HG02884 (cell line): ENCODE measurements at regions not wholly inside any gene's neighbourhood (a gene's known extent, or its start where the extent isn't known, plus 50 kb on each side); places are given as distances from the start of the nearest gene placed in this dataset.
A peak's percentile ranks its signal among the peaks of the same experiment; 100 is the strongest.

Experiments used
- ATAC-seq: cut with Tn5 transposase; IDR thresholded peaks from one replicate; pipeline ENCODE4 v1.9.1; 2021; ENCODE audit warnings: mild to moderate bottlenecking, moderate library complexity; ENCODE audit not compliant: unreplicated experiment

DNA sequence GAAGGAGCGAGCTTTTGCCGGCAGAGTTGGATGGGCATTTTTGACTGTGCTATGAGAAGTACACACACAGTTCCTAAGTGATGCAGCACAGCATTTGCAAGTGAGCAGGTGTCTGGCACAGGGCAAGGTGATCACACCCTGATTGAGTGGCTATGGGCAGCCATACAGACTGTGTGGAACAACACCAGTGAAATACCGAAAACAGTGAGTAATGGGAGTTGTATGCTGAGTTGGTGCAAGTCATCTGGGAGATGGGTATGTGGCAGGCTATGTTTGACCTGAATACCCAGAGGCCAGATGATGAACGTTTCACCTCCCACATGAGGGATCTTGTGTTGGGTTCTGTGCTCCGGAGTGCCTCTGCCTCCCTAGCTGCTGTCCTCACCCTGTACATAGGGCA lies 53.5 kb upstream of the TIPARP start:
- ATAC-seq = no peak

DNA sequence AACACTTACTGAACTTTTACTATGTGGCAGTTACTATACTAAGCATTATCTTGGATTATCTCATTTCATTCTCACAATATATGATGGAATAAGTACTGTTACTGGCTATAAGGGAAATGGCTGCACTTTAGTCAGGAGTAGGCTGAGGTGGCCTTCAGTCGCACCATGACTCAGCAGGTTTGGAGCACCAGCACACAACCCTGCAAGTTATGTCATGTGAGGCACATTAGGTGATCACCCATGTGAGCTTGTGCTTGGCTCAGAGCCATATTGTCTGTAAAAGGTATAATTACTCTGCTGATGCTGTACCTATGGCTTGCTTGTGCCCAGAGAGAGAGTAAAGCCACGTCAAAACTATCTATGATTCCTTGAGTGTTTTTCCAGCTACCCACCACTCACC lies 54.1 kb upstream of the TIPARP start:
- peak; percentile 66 for ATAC-seq

DNA sequence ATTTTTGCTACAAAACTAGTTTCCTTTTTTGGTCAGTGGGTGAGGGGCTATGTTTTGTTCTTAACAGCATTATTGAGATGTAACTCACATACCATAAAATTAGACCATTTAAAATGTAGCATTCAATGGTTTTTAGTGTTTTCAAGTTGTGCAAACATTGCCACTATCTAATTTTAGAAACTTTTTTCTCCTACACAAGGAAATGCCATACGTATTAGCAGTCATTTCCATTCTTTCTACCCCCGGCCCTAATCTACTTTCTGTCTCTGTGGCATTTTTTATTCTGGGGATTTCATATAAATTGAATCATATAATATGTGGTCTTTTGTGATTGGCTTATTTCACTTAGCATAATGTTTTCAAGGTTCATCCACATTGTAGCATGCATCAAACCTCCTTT lies 55.0 kb upstream of the TIPARP start:
- no peak for ATAC-seq

DNA sequence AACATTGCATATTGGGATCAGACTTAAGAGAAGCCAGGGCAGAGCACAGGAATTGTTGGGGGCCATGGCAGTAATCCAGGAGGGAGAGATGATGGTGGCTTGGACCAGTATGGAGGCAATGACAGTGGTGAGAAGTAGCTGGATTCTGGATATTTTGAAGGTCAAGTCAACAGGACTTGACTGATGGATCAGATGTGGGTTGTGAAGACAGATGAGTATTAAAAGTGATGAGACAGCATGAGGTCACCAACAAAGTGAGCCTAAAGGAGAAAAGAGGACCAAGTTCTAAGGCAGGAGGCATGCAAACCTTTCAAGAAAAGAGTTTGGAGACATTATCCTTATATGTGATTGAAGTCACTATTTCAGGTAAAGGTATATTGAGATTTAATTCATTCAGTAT lies 56.6 kb upstream of the TIPARP start:
- no peak for ATAC-seq

DNA sequence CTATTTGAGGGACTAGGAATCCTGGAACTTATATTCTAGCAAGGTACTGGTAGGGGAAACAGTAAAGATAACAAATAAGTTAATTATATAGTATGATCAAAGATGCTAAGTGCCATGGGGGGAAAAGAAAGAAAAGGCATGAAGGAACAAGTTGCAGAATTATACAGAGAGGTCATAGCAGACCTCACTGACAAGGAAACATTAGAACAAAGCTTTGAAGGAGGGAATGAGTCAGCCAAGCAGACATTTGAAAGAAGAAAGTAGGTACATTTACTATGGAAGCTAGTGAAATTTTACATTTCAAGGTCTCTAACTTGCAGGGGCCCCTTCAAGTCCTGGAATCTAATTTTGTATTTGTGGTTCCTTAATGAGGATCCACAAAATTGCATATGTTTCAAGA lies 57.2 kb upstream of the TIPARP start:
- no peak for ATAC-seq

DNA sequence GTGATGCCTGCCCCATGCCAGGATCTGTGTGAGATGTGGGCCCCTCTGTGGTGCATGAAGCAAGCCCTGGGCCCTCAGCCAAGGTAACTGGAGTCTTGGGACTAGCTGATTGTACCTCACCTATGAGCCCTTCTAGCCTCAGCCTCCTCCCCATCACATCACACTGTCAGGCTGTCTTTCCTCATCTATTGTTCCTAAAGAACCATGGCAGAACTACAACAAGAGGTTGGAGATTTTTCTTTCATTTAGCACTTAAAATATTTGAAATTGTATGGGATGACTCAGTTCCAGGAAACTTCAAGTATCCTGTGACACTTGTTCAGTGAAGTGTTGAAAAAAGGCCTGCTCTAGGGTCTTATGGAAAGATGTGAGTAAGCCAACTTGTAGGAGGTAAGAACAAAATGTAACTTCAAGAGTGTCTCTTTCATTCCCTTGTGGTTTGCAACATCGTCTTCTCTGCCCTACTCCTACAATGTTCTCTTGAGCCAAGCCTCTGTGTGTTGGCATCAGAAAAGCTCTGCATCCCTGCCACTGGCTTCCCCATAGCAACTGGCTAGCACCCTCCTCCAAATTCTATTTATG lies 58.7 kb upstream of the TIPARP start:
- ATAC-seq = no peak

DNA sequence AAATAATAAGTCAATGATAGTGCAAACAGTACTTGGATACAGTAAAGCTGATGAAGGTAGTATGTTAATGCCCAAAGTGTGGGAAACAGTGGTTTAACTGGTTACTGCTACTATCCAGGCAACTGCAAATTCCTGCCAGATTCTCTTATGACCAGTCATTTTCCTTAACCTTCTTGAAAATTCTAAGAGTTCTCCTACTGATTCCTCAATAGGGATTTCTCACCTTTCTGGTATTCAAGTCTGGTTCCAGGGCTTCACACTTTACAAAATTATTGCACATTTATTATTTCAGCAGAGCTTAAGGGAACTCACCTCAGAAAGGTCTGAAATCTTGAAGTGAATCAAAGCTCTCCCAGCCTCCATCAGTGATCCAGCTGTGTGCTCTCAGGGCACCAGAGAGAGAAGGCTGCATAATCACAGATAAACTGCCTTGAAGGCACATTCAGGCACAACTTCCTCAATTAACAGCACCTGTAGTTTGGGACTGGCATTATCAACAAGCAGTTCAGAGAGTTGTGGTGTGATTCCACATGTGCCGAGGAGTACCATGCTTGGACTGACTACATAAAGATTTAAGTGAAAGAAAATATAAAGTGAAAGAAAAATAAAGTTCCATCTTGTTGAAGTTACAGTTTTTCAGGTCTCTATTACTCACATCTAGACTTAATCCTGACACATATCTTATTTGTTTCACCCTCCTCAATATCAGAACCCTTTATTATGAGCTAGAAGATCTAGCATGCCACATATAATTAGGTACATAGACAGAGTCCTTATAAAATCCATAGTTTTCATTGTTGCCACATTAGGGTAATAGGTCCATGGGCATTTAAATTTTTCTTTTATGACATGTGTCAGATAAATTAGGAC lies 59.5 kb upstream of the TIPARP start:
- peak; percentile 50 for ATAC-seq

DNA sequence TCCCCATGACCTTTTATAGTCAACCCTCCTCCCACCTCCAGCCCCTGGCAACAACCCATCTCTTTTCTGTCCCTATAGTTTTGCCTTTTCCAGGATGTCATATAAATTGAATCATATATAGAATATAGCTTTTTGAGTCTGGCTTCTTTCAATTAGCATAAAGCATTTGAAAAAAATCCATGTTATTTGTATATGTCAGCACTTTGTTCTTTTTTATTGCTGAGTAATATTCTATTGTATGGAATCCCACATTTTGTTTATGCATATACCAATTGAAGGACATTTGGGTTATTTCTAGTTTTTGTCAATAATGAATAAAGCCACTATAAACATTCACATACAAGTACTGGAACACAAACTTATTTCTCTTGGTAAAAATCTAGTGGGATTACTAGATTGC lies 58.0 kb upstream of the SSR3 start:
- ATAC-seq = no peak

DNA sequence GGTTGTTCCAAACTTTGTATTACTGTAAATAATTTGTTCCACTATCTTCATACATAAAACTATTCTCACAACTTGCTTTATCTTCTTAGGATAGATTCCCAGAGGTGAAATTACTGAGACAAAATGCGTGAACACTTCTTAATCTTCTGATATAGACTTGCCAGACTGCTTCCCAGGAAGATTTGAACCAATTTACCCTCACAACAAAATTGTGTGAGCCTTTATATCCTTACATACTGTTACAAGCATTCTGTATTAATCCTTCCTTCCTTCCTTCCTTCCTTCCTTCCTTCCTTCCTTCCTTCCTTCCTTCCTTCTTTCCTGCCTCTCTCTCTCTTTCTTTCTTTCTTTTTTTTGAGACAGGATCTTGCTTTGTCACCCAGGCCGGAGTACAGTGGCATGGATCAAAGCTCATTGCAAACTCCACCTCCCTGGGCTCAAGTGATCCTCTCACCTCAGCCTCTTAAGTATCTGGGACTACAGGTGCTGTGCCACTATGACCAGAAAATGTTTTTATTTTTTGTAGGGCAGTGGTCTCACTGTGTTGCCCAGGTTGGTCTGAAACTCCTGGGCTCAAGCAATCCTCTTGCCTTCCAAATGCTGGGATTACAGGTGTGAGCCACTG lies 57.1 kb upstream of the SSR3 start:
- ATAC-seq = no peak

DNA sequence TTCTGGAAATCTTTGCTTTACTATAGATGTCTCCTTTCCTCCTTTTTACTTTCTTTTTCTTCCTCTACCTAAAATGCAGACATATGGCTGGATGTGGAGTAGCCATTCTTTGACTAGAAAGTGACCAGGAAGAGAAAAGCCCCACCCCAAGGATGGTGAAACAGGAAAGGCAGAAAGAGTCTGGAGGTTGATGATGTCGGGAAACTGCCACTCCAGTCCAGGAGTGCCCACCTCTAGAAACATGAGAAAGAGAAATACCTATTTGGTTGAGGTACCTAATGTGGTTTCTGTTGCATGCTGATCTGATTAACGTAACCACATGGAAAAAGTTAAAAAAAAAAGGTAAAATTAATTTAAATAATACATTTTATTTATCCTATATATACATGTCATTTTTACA lies 55.2 kb upstream of the SSR3 start:
- ATAC-seq = no peak

DNA sequence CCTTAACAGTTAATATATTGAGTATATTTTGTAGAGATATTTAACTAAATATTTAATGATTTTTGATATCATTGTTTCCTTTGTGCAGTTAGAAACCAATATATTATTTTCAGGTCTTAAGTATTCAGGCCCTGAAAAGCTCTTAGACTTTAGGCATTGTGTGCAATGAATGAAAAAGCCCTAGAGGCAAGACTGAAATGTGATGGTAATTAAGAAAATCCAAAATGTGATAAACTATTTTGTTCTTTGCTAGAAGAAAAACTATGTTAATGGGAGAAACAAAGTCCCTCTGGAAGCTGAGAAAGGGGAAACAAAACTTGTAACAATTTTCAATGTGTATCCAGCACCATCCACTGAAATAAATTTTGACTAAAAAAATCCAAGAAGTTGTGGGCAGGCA lies 54.6 kb upstream of the SSR3 start:
- no peak for ATAC-seq

DNA sequence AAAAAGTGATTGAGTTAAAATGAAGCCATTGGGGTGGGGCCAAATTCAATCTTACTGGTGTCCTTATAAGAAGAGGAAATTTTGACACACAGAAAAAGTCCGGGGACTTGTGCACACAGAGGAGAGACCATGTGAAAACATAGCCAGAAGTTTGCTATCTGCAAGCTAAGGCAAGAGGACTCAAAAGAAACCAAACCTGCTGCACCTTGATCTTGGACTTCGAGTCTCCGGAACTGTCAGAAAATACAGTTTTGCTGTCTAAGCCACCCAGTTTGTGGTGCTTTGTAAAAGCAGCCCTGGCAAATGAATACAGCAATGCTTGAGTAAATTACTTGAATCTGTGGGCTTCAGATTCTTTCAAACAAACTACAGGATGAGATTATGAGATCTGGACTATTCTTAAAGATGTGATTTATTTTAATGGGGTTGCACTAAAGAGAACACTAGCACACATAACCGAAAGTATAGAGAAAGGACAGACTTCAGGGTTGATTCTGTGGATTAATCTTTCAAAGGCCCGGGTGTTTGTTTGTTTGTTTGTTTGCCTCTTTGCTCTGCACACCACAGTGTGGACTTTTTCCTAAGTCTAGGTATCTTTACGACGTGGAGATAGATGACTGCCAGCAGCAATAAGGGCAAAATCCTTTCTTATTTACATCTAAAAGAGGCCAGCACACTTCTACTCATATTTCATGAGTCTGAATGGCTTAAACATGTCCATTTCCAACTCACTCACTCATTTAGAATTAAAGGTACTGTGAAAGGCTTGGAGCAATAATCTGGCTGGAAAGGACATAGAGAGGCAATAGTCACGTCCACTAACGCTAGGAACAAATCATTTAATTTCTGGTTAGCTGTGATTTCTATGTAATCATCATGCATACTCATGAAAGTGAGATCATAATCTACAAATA lies 53.9 kb upstream of the SSR3 start:
- no peak for ATAC-seq

DNA sequence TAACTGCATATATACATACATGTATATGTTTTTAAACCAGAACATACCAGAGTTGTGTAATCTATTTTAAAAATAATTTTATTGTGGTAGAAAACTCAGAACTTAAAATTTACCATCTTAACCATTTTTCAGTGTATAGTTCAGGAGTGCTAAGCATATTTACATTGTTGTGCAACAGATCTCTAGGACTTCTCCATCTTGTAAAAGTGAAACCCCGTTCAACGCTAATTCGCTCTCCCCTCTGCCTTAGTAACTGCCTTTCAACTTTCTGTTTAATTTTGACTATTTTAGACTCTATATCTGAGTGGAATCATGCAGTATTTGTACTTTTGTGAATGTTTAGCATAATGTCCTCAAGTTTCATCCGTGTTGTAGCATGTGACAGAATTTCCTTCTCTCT lies 51.8 kb upstream of the SSR3 start:
- peak; percentile 65 for ATAC-seq

DNA sequence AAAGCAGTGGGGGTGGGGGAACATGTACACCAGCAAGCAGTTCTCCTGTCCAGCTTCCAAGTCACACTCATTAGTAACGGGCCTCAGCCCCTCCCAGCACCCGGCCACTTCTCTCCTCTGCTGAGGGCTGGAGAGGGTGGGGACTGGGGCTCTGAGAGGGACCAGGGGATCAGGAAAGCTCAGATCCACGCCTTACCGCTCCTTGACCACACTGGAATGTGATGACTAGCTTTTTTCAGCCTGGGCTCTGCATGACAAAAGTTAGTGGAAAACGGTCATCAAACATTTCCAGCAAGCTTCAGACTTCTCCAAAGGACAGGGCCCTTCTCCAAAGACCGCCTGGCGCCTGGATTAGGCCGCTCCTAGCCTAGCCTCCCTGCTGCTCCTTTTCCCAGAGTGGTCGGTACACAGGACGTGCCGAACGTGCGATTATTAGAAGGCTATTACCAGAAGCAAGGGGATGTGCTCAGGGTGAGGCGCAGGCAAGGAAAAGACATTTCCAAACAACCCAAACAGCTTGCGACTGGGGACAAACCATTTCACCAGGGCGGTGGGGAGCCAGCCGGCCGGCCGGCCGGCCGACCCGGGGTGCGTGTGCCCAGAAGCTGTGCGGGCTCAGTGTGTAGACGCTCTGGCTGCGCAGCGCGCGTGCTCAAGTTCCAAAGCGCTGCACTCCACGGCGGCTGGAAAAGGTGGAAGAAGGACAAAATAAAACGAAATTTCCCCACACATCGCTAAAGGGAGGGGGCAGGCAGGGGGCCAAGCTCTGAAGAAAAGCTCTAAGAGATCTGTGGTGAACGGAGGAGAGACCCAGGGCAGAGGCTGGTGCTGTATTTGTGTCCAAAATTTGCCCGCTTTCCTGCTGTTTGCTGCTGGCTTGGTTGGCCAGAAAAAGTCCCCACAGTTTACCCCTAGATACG lies 51.0 kb upstream of the SSR3 start:
- no peak for ATAC-seq

DNA sequence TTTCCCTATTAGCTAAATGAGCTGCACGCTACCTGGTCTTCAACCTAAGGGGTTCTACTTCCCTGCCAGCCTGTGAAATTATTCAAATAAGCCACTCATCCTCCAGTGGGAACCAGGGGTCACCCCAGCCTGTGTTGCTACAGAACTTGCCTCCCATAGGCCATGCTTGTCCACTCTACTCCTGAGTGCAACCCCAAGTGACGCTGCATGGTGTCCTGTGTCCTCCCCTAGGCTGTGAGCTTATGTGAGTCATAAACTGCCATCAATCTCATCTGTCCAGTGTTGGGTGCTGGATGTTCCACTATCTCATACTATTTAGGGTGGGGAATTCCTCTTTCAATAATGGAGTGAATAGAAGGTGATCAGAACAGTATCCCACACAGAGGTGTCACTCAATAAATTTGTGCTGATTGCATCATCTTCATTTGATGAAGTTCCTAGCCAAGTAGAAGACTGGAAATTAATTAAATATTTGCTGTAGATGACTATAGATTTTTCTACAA lies 49.8 kb upstream of the SSR3 start:
- no peak for ATAC-seq
